GM21360 (cell line): ENCODE measurements at regions not wholly inside any gene's neighbourhood (a gene's known extent, or its start where the extent isn't known, plus 50 kb on each side); places are given as distances from the start of the nearest gene placed in this dataset.

Experiments used
- ATAC-seq: cut with Tn5 transposase; IDR thresholded peaks from one replicate; pipeline ENCODE4 v1.9.1; 2021; ENCODE audit warnings: mild to moderate bottlenecking, moderate library complexity; ENCODE audit not compliant: unreplicated experiment

DNA sequence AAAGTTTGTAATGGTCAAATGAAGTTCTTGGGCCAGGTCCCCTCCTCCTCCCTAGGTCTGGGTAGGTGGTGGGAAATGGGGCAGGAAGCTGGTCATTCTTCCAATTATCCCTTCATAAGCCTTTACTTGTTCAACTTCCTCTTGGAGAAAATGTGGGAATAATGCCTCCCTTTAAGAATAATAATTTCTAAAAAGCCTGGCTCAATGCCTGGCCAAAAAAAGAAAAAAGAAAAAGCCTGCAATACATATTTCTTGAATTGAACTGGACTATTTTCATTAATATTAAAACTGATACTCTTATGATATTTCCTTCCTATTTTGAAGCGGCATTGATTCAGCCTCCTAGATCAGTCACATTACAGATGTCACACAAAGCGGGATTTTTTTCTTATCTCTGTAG, 600.9 kb downstream of the CCDC171 start:
- no peak for ATAC-seq

DNA sequence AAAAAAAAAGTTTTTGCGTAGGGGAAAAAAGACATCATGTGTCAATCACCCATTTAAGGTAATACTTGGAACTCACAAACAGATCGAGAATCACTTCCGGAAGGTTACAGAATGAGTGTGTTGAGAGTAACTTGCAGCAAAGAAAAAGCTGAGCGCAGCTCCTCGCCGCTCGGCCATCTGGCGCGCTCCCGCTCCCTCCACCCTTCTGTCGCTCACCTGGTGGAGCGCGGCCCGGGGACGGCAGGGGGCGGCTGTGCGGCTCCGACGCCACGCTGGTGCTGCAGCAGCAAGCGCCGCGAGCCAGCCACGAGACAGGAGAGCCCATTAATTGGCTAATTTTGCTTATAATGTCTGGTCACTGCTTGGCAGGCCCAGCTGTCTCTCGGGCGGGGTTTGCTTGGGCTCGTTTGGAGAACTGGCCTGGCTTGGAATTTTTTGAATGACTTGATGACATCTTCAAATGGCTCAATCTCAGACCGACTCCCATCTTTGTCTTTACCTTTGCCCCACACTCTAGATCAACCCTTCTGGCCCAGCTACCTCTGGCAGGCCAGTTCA, 601.8 kb downstream of the CCDC171 start:
- peak; percentile 93 for ATAC-seq

DNA sequence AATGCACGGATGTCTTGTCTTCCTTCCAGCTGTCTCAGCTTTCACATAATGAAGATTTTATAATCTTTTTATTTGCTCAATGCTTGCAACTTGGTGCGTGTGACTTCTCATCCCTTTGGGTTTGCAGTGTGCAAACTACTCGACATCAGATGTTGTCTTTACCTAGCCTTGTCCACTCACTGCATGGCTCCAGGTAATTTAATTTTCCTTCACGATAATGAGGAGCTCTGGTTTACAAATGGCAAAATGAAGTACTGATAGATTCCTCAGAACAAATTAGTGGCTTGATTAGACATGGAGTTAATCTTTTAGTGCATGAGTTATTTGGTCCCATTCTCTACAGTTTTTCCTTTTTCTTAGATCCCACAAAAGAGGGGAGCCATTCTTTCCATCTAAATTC, 603.0 kb downstream of the CCDC171 start:
- no peak for ATAC-seq

DNA sequence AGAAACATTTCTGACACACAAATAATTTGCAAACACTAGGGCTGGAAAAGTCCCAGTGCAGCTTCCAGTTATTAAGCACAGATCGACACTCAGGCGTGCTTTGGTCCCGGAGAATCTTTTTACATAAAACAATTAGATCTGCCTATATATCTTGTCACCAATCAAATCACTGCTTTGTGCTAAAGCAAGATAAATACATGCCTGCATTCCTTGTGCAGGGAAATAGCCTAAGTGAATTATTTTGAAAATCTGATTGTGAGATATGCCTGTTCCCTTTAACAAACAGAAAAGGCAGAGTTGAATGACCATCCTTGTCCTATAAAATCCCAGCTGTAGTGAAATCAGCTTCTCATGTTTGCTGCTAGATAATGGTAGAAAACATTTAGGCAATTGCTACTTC, 604.4 kb downstream of the CCDC171 start:
- no peak for ATAC-seq

DNA sequence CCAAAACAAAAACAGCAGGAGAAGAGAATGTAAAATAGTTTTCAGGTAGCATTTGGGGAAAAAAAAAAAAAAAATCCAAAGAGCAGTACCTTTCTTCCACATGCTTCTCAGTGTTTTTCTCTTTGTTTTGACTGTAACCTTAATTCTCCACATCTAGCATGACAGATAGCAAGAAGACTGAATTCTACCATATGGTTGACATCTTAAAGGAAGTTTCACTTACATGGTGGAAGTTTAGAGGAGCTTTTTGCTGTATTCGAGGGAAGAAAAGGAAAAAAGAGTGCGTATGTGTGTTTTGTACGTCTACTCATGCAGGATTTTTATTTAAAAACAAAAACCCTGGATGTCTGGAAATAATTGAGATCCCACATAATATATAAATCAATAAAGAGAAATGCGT, 604.8 kb downstream of the CCDC171 start:
- ATAC-seq: no peak

DNA sequence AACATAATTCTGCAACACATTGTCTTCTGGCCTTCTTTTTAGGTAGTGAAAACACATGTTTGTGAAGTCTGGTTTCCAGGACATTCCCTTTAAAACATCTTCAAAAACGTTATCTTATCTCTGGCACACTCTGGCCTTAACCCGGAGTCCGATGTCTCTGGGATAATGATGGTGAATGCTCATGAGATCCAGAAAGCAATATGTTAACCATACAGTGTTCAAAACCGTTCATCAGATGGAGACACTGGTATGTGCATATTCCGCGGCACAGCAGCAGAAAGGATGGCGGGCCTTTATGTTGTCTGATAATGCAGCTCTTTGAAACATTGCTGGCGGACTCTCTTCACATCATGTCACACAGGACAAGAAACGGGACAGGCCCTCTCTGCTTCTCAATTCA, 605.2 kb downstream of the CCDC171 start:
- no peak for ATAC-seq

DNA sequence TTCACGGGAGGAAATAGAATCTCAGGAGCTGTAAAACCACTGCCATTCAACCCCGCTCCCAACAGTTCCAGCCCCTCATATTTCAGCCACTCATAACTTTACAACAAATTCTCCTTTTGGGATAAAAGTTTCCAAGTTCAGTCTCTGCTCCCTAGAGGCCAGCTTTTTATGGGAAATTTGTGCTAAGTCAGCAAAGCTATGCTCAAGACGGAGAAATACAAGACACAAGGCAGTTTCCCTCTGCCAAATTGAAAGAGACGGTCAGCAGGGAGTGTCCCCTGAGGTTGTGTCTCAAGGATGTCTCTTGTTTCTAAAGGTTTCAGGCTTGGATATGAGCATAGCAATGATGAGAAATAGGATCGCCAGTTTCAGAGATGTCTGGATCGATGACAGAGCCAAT, 608.6 kb downstream of the CCDC171 start:
- ATAC-seq: no peak

DNA sequence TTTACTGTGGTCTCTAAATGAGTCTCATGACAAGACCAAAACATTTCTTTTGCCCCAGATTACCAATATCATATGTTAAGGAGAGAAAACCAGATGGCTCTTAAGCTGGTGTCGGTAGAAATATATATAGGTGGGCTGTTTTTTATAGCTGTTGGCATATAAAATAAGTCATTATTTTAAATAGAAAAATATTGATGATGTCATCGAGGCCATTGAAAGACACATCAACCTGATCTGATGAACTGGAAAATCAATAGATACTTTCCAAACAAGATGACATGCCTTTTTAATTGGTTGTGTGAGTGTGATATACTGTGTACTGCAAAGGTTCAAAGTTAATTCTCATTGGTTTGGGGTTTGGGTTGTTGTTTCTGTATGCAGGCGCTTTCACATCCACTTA, 617.3 kb downstream of the CCDC171 start:
- no peak for ATAC-seq

DNA sequence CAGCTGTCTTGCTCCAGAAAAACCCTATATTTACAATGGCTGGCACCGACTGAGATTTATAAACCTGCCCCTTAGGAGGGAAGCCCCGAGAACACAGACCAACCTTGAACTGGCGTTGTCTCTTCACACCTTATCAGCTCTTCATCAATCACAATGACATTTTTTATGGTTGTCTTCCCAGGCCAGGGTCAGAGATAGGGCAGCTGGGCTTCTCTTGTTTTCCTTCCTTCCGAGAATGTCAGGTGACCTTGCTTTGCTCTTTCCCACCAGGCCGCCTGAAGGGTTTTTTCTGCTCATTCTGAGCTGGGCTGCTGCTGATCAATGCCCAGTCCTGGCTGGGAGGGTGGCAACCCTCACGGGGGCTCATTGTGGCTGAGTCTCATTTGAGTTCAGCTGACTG, 619.1 kb downstream of the CCDC171 start:
- ATAC-seq: no peak

DNA sequence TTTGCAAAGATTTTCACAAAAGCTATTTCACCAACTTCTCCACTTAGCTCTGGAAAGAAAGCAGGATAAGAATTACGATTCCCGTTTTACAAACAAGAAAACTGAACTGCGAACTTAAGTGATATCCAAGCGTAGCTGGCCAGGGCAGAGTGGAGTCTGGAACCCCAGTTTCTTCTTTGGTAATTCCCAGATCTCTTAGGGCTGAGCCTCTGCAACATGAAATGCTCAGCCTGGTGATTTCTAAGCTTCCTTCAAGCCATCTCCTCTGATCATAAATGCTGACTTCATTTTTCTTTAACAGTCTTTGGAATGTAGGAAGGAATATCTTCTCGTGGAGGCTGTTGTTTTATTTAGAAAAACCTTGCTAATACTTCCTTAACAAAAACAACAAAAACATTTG, 620.0 kb downstream of the CCDC171 start:
- no peak for ATAC-seq

DNA sequence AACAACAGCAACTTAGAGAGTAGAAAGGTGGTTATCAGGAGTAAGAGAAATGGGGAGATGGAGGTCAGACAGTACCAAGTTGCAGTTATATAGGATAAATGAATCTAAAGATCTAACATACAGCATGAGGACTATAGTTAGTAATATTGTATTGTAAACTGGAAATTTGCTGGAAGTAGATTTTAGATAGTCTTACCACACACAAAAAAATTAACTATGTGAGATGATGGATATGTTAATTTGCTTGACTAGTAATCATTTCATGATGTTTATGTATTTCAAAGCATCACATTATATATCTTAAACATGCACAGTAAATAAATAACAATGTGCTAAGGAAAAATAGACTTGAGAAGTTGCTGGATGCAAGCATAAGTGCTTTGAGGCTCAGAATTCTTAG, 622.1 kb downstream of the CCDC171 start:
- no peak for ATAC-seq

DNA sequence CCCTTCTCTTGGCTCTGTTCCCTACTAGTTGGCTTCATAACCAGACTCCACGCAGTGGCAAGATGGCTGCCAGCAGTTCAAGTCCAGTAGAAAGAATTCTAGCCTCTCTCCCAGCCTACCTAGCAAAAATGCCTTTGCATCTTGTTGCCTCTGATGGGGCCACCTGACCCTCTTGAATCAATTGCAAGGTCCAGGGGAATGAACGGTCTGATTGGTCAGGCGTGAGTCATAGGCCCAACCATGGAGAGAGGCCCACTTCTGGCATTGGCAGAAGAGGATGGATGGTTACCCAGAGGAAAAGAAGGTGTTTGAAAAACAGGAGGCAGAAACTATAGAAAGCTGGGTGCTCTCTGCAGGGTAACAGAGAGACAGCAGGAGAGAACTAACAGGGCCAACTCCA, 622.6 kb downstream of the CCDC171 start:
- ATAC-seq: no peak

DNA sequence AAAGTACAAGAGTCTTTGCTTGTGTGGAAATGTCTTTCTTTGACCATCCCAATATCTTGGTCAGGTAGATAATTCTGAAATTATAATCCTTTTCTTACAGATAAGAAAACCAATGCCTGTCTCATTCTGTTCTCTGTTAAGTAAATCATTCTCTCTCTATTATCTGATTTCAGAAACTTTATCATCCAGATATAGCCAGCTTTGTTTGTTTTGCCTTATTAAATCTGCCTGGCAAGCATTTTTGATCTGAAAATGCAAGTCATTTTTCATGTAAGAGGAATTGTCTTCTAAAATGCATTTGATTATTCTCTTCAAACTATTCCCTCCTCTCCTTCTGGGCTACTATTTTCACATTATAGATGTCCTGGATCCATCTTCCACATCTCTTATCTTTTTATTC, 625.5 kb downstream of the CCDC171 start:
- no peak for ATAC-seq

DNA sequence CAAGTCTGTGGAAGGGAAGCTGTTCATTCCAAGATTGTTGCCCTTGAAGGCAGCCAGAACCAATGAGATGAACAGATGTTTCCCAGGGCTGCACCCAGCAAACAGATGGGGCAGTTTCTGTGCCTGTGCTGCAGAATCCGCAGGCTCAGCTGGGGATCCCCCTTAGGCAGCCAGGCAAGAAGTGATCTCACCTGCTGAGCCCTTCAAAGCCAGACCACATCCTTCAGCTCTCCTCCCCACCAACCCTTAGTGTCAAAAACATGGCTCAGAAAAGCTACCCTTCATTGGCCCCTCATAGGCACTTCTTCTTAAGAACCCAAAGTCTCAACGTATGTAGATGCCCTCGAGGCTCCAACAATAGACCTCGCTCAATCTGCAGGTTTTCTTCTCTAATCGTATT, 626.7 kb downstream of the CCDC171 start:
- peak; percentile 95 for ATAC-seq

DNA sequence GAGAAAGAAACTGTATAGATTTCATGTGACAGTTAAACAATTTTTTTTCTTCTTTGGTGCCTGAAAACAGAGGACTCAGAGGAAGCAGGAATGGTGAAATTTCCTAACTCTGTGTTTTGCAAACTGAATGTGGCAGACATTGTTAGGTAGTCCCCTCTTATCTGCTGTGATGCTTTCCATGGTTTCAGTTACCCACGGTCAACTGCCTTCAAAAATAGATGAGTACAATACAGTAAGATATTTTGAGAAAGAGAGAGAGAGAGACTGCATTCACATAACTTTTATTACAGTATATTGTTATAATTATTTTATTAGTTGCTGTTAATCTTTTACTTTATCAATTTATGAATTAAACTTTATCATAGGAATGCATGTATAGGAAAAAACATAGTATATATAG, 627.2 kb downstream of the CCDC171 start:
- no peak for ATAC-seq

DNA sequence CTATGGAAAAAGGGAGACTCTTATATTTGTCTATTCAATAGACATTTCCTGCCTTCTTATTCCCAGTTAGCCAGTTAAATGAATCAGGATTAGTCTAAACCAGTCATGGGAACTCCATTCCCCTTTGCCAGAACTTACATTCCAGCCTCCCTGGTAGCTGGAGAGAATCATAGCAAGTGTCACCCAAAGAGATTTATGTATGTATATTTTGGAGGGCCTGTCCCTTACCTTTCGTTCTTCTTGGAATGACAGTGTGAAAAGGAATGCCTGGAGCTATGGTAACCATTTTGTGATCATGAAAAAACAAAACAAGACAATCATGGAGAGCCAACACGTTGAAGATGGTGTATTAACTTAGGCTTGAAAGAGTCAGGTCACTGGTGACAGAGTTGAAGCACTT, 627.7 kb downstream of the CCDC171 start:
- ATAC-seq: no peak

DNA sequence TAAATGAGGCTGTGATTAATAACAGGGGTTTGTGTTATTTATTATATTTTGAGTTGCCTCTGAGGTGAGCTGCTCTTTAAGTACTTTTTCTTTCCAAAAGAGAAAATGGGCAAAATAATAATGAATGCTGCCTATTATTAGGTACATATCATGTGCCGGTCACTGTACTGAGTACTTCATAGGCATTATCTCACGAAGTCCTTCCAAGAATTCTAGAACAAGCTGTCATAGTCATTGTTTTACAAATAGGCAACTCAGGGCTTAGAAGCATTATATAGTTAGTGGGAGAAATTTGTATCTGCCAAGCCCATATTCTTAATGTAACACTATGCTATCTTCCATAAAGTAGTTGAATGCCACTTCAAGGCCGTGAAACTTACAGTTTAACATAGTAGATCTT, 628.7 kb downstream of the CCDC171 start:
- ATAC-seq: no peak

DNA sequence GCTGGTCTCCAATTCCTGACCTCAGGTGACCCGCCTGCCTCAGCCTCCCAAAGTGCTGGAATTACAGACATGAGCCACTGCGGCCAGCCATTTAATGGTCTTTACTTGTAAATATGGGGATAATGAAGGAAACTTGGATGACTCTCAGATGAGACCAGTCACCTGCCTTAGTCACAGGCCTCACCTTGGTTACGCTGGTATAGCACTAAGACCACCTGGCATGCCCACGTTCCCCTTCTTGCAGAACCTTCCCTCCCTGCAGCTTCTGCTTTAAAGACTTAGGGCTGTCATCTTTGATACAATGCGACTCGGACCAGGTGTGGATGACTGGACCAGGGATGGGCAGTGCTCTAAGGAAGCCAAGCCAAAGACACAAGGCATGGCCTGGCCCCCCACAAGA, 629.9 kb downstream of the CCDC171 start:
- no peak for ATAC-seq

DNA sequence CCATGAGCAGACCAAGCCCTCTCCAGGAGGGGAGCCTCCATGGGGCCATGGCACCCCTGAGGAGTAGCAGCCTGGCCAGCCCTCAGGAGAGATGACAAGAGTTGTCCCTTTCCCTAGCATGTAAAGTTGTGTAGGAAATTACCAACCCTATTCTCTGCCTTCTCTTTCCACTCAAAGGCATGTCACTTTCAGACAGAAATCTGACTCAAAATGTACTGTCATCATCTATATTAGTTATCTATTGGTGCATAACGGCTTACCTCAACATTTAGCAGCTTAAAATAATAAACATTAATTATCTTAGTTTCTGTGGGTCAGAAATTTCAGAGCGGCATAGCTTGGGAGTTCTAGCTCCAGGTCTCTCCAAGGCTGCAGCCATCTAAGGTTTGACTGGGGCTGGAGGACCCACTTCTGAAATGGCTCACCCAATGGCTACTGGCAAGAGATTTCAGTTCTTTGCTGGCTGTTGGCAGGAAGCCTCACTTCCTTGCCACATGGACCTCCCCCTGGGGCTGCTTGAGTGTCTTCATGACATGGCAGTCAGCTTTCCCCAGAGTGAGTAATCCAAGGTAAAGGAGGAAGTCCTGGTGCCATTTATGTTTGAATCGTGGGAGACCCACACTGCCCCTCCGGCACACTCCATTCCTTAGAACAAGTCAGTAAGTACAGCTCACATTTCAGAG, 632.3 kb downstream of the CCDC171 start:
- no peak for ATAC-seq

DNA sequence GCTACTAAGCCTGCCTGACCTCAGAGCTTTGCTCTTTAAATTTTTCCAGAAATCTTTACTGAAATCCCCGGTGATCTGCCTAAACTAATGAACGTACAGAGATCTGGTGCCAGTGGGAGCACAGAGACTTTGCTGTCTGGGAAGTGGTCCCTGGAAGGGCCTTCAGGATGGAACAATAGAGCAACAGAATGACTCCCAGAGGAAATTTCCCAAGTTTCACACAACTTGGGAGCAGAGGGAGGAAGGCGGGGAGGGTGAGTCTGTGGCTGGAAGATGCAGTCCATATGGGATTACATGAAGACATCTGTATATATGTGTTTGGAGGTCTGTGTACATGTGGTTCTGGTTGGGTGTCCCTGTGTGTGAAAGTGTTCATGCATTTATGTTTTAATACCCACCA, 638.3 kb downstream of the CCDC171 start:
- ATAC-seq: no peak

DNA sequence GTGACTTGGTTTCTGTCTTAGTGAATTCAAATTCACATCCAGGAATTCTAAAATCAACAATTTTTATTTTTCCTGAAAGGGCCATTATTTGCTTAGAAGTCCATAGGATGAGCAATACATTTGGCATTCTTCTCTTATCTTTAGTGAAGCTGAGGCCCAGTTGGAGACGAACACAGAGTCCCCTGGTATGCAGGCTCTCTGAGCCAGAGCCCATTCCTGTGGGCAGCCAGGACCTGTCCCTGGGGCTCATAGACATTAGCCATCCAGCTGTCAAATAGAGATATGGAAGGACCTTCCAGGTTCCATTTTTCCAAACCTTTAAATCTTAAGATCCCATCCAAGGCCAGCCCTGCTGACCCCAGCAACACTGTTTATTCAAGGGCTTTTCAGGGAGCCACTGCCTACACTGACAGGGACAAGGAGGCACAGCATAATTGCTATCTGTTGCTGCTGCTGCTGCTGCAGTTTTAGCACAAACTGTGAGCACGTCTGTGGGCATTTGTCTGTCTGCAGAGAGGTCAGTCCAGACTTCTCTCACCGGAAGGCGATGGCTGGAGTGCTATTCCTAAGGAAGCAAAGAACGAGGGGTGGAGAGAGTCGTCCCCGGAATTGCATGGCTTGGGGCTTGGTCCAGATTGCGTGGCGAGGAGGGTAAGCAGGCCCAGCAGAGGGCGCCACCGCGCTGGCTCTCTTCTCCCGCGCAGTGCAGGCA, 639.0 kb downstream of the CCDC171 start:
- ATAC-seq: peak; percentile 81

DNA sequence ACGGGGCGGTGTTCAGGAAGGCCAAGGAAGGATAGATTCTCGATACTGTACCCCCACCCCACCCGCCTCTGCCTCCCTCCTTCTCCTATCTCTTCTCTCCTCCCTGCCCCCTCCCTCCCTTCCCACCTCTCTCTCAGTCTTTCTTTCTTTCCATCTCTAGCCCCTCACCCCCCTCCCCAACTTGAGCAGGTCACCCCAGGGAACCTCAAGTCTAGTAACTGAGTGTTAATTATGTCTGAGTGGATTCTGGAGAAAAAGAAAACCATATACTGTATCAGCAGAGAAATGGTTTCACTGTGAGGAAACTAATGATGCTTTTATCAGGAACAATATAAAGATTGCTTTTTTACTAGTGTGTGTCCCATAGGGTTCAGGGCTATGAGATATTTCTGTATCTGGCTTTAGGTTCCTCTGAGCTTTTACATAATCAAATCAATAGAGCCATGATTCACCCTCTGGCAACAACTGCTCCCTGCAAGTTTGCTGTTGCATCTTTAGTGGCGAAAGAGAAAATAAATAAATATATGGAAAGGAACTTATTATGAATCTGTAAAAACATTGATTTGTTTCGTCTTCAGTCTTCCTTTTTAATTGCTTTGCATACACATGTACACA, 639.7 kb downstream of the CCDC171 start:
- ATAC-seq: no peak
